Mucosa of descending colon (tissue), 3 donors: ENCODE measurements at regions not wholly inside any gene's neighbourhood (a gene's known extent, or its start where the extent isn't known, plus 50 kb on each side); places are given as distances from the start of the nearest gene placed in this dataset.

Experiments
- ATAC-seq: fragments of 200-7000 bp; cut with Tn5 transposase; one replicate; pipeline ENCODE4 v1.9.1; 2020; ENCODE audit warnings: mild to moderate bottlenecking, moderate library complexity
- DNase-seq, 3 donors: peaks; one replicate each; pipeline ENCODE4 v3.0.0-alpha.2; 2020
- H3K36me3 ChIP-seq: fragments of 200-600 bp; one replicate; pipeline ENCODE4 v1.8.0; 2021; ENCODE audit warnings: low read depth, mild to moderate bottlenecking
- H3K4me1 ChIP-seq: fragments of 200-600 bp; one replicate; pipeline ENCODE4 v1.8.0; 2021; ENCODE audit warnings: low read depth, mild to moderate bottlenecking
- H3K4me3 ChIP-seq: fragments of 200-600 bp; one replicate; pipeline ENCODE4 v1.8.0; 2021; ENCODE audit warnings: mild to moderate bottlenecking
- H3K9me3 ChIP-seq: fragments of 200-600 bp; one replicate; pipeline ENCODE4 v1.8.0; 2021; ENCODE audit warnings: mild to moderate bottlenecking
- CTCF ChIP-seq: fragments of 200-600 bp; IDR thresholded peaks from one replicate; pipeline ENCODE4 v1.8.0; 2022; ENCODE audit warnings: antibody characterized with exemption, mild to moderate bottlenecking
- intact Hi-C, 2 donors: fragments of 100-400 bp; cut with DNase I in 1 of 2; cut with micrococcal nuclease in 1 of 2; formaldehyde crosslinking; loops; one replicate each; pipeline versions ENCODE4 v1.11.0 to v1.11.1; 2022; cut with DNase I, micrococcal nuclease
- donor health status: DM: no; HTN: no; CAD: no; lungs with moderate emphysema.
- donor health status: DM: no; HTN: no; CAD: no.
- donor health status: DM: no; HTN: yes; CAD: no.

DNA sequence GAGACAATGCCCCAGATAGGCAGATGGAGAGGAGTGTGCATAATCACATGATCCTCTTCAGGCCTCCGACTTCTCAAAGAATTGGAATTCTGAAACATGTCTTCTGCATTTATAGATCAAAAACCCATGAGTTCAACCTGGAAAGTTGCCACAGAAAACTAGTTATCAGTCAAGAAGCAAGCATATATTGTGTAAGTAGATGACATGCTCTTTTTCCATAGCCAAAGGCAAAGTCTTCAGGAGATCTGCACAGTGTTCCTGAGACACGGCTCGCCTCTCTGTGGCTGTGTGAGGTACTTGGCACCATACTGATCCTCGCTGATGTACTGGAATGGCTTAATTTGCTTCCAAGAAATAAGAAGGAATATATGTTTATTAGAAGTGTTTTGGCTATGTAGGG, 213.5 kb upstream of the MKI67 start:
- Histone ChIP-seq H3K4me3 (no peak overlapping the region), H3K4me1 (no peaks in the 10 kb centered on the region), H3K9me3 (no peaks in the 10 kb centered on the region), H3K36me3 (no peaks in the 10 kb centered on the region)
- ATAC-seq (no peak), DNase-seq (no peak)
- no peak for TF ChIP-seq CTCF
- intact Hi-C loops = no loop called here

GRCh38 chr10:128345353-128345752, 219.1 kb upstream of the MKI67 start:
- no peaks in the 10 kb centered on the region for H3K4me1 ChIP-seq
- intact Hi-C loops = no loop called here
- no peaks in the 10 kb centered on the region for H3K9me3 ChIP-seq
- H3K4me3 ChIP-seq = no peak overlapping the region
- DNase-seq (no peak), ATAC-seq (no peak)
- TF ChIP-seq CTCF = no peak
- H3K36me3 ChIP-seq = no peaks in the 10 kb centered on the region

GRCh38 chr10:128360783-128361182, 234.6 kb upstream of the MKI67 start:
- no peak for TF ChIP-seq CTCF
- intact Hi-C loops = no loop called here
- DNase-seq (no peak), ATAC-seq (no peak)
- Histone ChIP-seq H3K9me3 (no peaks in the 10 kb centered on the region), H3K4me1 (no peaks in the 10 kb centered on the region), H3K4me3 (no peak overlapping the region), H3K36me3 (no peaks in the 10 kb centered on the region)

DNA sequence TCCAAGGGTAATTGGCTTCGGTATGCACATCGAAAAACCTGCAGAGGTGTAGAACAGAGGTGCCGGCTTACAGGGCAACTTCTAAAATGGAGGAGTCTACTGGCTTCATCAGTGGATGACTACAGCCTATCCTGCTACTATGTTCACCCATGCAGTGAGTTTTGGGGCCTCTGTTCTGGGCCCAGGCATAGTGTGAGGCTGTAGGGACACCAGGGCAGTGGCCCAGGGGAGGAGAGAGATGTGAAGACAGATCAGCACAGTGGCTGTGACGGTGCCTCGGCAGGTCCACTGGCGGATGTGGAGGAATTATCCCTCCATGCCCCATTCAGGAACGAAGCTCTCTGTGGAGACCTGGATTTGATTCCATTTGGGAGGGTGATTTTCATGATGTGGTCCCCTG, 235.3 kb upstream of the MKI67 start:
- TF ChIP-seq CTCF = no peak
- ATAC-seq = no peak
- intact Hi-C loops = no loop called here

DNA sequence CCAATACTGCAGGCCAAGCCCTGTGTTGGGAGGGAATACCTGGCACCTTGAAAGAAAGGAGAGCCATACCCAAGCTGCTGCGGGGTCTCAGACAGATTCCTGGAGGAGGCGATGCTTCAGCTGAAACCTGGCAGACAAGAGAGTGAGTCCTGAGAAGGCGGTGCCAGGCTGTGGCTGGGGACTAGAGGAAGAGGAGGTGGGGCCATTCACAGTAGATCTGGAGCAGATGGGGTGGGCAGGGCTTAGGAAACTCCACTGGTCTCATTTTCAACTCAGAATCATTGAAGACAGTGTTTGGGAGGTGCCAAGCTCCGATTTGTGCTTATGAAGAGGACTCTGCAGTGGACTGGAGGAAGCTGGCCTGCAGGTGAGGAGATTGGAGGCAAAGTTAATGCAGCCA, 236.3 kb upstream of the MKI67 start:
- H3K4me3 ChIP-seq = no peak overlapping the region
- H3K4me1 ChIP-seq = no peaks in the 10 kb centered on the region
- no peaks in the 10 kb centered on the region for H3K36me3 ChIP-seq
- DNase-seq = no peak
- ATAC-seq = no peak
- intact Hi-C loops = no loop called here
- H3K9me3 ChIP-seq = no peaks in the 10 kb centered on the region
- no peak for TF ChIP-seq CTCF

More for the DNA sequence above, 235.3 kb upstream of the MKI67 start:
- no peaks in the 10 kb centered on the region for H3K9me3 ChIP-seq
- no peaks in the 10 kb centered on the region for H3K4me1 ChIP-seq
- DNase-seq = no peak
- H3K36me3 ChIP-seq = no peaks in the 10 kb centered on the region
- H3K4me3 ChIP-seq = no peak overlapping the region

DNA sequence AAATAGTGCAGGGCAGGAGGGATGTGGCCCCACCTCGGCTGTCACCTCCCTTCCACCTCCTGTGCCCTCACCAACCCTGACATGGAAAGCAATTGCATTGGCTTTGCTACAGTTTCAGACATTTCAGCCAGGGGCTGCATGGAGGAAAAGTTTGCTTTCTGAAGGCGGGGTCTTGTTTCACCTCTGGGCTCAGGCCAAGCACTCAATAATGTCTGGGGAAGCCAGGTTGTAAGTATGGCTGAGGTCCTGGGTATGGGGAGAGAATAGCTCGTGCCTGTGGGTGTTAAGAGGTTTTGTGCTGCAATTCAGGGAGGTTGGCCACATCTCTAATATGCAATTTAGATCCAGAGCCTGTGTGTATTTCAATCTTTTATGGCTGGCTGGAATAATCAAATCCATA, 238.4 kb upstream of the MKI67 start:
- TF ChIP-seq CTCF = no peak
- Histone ChIP-seq H3K36me3 (no peaks in the 10 kb centered on the region), H3K4me3 (no peak overlapping the region), H3K9me3 (no peaks in the 10 kb centered on the region), H3K4me1 (no peaks in the 10 kb centered on the region)
- ATAC-seq (no peak), DNase-seq (no peak)
- intact Hi-C loops = no loop called here
